NK-92 (cell line): ENCODE measurements at regions not wholly inside any gene's neighbourhood (a gene's known extent, or its start where the extent isn't known, plus 50 kb on each side); places are given as distances from the start of the nearest gene placed in this dataset.

Experiments
- DNase-seq: peaks from one replicate; lab custom pipeline; 2025; ENCODE audit not compliant: unreplicated experiment; lab: John Stamatoyannopoulos, UW

DNA sequence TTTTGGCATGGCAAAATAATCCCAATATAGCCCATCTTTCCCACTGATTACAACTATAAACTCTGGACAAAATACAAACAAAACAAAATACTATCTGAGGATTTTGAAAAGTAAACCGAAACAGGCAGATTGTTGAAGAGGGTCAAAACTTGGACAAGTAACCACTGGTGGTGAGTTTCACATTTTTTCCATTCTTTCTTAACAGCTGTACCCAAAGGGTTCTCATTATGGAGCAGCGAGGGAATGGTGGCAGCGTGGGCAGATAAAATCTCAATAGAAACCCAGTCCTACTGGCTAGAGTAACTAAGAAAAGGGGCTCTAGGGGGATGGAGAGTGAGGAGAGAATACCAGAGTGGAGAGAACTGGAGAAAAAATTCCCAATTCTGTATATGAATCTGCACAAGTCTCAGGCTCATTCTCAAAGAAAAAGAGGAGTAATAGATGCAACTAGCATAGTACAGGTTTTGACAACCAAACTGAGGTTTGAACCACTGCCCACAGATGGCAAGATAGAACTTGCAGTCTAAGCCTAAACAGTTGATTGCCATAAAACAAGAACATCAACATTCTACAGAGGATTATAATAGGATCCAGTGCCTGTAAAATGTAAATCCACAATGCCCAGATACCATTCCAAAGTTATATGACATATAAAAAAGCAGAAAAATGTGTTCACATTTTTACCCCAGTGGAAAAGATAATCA lies 284.5 kb downstream of the KCNRG start:
- DNase-seq = no peak

DNA sequence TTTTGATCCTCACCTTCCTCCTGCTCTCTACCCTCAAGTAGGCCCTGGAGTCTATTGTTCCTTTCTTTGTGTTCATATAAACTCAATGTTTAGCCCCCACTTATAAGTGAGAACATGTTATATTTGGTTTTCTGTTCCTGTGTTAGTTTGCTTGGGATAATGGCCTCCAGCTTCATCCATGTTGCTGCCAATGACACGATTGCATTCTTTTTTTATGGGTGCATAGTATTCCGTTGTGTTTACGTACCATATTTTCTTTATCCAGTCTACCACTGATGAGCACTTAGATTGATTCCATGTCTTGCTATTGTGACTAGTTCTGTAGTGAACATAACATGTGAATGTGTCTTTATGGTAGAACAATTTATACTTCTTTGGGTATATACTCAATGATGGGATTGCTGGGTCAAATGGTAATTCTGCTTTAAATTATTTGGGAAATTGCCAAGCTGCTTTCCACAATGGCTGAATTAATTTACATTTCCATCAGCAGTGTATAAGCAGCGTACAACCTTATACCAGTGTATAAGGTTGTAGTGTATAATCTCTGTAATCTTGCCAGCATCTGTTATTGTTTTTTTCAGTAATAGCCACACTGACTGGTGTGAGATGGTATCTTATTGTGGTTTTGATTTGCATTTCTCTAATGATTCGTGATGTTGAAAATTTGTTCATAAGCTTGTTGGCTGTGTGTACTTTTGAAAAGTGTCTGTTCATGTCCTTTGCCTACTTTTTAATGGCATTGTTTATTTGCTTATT lies 288.9 kb downstream of the KCNRG start:
- DNase-seq = no peak

GRCh38 chr13:50306156-50306555 lies 290.9 kb downstream of the KCNRG start:
- DNase-seq = no peak

DNA sequence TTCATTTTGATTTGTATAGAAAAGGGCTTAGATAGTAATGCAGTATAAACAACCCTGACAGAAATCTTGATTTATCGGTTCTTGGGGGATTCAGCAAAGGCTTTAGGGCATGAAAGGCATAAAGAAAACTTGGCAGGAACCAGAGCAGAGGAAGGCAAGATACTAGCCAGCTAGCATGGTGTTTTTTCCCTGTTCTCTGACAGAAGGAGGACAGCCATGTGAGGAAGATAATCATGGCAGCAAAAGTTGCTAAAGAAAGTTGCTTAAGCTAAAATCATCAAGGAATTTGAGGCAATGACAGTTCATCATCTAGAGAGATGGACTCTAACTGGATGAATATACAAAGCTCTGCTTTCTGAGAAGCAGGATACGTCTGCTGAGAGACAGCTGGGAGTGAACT lies 294.1 kb downstream of the KCNRG start:
- no peak for DNase-seq

DNA sequence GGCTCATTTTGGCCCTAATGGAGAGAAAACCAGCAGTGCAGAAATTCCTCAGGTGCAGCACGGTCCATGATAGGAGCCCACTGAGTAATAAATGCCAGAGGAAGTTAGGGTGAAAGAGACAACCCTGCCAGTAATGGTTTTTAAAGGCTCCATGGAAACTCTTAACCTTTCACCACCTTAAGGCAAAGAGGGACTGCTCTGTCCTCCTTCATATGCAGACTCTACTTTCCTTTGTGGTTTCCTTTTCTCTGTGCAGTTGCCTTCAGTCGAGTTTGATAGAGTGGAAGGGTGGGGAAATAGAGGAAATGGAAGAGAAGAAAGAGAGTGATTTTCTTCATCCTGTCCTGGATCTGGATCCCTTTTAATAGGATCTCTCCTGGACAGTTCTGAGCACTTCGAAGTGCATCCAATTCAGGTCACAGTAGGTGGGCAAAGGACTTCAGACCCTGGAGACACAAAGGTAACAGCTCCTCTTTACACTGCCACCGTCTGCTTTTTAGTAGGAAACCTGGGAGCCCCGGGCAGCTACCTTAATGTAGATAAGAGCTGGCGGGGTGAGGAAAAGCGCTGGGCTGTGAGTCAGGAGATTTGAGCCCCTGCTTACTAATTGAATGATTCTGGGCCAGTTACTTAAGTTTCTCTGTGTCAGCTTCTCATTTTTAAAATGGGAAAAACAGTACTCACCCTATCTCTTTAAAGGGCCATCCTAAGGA lies 294.8 kb downstream of the KCNRG start:
- DNase-seq = no peak

- no peak for DNase-seq
These were observed 295.5 kb downstream of the KCNRG start for GRCh38 chr13:50310734-50311133.

DNA sequence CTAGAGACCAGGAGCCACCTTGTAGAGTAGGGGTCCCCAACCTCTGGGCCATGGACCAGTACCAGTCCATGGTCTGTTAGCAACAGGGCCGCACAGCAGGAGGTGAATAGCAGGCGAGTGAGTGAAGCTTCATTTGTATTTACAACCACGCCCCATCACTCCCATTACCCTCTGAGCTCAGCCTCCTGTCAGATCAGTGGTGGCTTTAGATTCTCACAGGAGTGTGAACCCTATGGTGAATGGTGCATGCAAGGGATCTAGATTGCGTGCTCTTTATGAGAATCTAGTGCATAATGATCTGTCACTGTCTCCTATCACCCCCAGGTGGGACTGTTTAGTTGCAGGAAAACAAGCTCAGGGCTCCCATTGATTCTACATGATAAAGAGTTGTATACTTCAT lies 303.6 kb downstream of the KCNRG start:
- no peak for DNase-seq

DNA sequence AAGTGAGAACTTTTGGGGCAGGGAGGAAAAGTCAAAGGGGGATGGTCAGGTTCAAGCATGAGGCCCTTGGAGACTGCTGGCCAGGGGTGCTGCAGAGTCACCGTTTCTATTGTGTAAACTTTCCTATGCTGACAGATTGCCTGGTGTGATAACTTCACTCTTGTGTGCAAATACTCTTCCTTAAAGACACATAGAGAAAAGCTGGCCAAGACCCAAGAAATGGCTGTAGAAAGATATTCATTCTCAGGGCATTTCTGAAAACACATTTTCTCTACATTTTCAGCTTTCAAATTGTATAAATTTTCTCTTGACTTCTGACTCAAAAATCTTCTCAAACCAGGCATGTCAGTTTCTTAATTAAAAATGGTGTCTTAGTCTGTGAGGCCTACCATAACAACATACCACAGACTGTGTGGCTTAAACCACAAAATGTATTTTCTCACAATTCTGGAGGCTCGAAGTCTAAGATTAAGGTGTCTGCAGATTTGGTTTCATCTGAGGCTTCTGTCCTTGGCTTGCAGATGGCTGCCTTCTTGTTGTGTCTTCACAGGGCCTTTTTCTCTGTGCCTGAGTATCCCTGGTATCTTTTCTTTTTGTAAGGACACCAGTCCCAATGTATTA lies 304.5 kb downstream of the KCNRG start:
- no peak for DNase-seq

- no peak for DNase-seq
These were observed 305.1 kb downstream of the KCNRG start for GRCh38 chr13:50320271-50320862.

DNA sequence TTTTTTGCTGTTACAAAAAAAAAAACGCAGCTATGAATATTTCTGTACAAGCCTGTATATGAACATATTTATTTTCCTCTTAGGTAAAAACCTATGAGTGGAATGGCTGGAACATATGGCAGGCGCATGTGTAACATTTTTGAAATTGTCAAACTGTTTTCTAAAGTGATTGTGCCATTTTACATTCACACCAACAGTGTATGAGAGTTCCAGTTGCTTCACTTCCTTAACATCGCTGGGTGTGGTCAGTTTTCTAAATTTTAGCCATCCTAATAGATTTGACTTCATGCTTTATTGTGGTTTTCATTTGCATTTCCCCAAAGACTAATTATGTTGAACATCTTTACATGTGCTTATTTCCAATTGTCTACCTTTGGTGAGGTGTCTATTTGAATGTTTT lies 306.8 kb downstream of the KCNRG start:
- DNase-seq = no peak

- DNase-seq = no peak
These were observed 308.3 kb downstream of the KCNRG start for GRCh38 chr13:50323440-50324065.

DNA sequence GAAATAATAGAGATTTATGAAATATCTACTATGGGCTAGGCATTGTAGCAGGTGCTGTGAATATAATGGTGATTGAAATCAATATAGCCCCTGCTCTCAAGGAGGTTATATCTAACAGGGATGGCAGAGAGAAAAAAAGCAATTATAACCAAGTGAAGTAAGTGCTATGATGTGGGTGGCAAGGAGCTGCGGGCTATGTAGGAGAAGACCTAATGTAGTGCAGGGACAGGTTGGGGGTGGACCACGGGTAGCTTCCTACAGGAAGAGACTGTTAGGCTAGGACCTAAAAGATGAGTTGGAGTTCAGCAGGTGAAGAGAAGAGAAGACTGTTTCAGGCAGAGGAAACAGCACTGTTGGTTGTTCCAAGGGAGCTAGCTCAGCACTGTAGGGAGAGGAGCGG lies 311.0 kb downstream of the KCNRG start:
- DNase-seq = no peak

GRCh38 chr13:50326811-50327210 lies 311.6 kb downstream of the KCNRG start:
- DNase-seq = no peak

DNA sequence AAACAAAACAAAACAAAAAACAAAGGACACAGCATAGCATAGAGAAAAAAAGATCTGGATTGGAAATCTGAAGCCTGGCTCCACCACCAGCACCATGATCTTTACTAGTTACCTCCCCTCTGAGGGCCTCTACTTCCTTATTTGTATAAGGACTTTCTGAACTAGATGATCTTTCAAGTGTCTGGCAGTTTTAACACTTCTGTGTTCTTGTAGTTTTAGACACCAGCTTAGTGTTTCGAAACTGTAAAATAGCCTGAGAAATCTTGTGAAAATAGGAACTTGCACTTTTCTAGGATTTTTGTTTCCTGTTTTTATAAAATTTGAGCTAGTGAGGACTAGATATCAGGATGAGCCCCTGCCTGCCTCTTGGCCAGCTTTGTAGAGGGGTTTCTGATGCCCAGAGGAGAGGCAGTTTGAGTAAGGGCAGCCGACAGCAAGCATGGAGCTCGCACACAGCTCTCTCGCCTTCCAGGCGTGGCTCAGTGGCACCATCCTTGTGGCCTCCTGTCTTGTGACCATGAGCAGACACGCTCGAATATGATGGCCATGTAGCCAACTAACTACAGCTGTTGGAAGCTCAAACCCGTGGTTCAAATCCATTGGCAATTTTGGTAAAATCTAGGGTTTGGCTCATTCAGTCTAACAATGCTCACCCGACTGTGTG lies 319.0 kb downstream of the KCNRG start:
- no peak for DNase-seq

DNA sequence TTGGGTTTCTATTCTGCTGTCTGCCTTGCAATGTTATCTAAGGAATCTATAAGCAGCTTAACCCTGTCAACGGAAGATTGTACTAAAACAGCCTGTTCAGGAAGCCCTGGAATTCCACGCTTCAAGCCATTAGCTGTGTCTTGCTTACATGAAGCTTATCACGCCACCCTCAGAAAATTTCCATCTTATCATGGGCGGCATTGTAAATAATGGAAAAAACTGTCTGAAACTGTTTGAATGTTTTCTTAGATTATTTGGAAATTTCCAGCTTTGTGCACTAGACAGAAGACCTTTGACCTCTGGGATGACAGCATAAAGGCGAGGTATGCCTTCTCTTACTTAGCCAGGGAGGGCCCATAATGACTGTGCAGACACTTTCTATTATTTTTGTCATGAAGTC lies 319.7 kb downstream of the KCNRG start:
- no peak for DNase-seq

DNA sequence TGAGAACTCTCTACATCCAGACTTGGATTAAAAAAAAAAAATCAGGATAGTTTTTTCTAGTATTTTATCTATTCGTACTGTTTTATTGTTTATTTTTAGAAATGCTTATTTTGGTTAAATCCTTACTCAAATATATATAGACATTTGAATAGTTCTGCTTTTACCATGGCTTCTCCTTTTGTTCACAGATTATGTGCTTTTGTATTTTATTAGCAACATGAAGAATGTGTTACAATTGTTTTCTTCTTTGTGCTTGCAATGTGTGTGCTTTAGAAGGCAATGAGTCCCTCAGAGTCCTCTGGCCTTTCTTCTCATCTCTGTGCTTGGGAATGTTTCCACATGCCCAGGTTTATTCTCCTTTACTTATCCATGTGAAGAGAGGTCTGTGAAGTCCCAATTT lies 324.0 kb downstream of the KCNRG start:
- DNase-seq = no peak

DNA sequence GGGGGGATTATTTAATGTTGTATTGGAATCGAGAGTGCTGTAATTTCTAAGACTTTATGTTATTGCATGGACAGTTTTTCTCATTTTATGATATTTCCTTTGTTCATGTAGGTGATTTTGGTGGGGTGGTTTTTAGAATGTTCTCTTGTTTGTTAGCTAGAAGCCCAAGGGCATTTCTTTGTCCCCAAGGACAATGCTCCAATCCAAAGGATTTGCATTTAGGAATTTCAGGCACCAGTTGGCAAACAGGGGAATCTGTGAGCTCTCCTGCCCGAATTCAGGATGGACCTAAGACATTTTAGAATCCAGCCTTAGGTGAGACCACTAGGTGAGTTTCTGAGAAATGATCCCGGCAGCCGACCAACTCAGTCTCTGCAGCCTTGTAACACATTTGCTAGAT lies 324.9 kb downstream of the KCNRG start:
- no peak for DNase-seq

DNA sequence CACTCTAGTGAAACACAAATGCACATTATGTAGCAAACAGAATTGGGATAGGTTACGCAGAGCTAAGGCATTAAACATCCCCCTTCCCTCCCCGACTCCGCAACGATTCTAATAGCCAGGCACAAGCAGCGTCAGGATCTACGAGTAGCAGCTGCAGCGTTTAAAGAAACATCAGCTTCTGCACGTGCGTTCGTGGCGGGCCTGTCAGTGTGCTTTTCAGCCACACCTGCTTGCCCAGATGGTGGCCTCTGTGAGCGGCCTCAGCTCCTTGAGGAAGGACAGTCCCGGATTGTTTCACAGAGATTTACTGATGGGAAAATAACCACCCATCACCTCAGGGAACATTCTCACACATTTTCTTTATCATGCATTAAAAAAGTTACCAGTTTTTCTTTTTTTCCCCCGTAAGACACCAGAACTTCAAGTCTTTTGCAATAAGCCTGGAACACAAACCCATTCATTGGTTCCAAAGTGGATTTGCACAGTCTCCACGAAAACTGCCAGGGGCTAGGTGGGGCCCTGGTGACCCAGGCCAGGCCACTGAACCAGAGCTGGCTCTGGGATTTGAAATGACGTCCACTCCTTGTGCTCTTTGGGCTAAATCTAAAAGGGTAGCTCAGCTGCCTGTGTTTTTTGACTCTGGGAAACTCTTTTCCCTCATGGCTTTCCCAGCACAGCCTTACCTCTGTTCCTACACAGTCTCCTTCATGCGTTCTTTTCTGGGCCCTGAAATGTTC lies 325.5 kb downstream of the KCNRG start:
- no peak for DNase-seq

GRCh38 chr13:50341526-50341925 lies 326.3 kb downstream of the KCNRG start:
- DNase-seq = no peak

- DNase-seq = no peak
These were observed 329.5 kb downstream of the KCNRG start for GRCh38 chr13:50344717-50345116.
